ENCODE measurements at regions not wholly inside any gene's neighbourhood (a gene's known extent, or its start where the extent isn't known, plus 50 kb on each side); places are given as distances from the start of the nearest gene placed in this dataset.

DNA sequence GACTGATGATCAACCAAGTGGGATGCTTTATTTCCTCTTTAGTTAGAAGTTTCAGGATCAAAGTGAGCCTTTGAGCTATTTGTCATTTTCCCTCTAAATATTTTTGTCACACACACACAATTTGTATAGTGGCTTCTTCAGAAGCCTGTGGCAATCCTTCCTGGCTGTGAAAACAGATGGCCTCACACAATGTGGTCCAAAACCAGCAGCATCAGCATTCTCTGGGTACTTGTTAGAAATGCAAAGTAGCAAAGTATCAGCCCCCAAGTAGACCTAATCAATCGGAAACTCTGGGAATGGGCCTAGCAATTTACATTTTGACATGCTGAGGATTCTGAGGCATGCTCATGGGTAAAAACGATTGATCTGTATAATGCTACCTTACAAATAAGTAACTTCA lies 115.9 kb downstream of the PAX1 start:
- no peak for DNase-seq (ENCODE audit: low spot score)
- TF ChIP-seq HMGXB4 (CRISPR knock-in tag; IDR thresholded peaks at IDR 0.05) (no peak), ZNF263 (CRISPR knock-in tag; IDR thresholded peaks at IDR 0.05; ENCODE audit: low read depth) (no peak), ELF4 (CRISPR knock-in tag; IDR thresholded peaks at IDR 0.05; ENCODE audit: low read depth) (no peak), ETV6 (CRISPR knock-in tag; IDR thresholded peaks at IDR 0.05) (no peak), ZMAT4 (CRISPR knock-in tag; IDR thresholded peaks at IDR 0.05) (no peak)
- TF ChIP-seq, protein P1, sequence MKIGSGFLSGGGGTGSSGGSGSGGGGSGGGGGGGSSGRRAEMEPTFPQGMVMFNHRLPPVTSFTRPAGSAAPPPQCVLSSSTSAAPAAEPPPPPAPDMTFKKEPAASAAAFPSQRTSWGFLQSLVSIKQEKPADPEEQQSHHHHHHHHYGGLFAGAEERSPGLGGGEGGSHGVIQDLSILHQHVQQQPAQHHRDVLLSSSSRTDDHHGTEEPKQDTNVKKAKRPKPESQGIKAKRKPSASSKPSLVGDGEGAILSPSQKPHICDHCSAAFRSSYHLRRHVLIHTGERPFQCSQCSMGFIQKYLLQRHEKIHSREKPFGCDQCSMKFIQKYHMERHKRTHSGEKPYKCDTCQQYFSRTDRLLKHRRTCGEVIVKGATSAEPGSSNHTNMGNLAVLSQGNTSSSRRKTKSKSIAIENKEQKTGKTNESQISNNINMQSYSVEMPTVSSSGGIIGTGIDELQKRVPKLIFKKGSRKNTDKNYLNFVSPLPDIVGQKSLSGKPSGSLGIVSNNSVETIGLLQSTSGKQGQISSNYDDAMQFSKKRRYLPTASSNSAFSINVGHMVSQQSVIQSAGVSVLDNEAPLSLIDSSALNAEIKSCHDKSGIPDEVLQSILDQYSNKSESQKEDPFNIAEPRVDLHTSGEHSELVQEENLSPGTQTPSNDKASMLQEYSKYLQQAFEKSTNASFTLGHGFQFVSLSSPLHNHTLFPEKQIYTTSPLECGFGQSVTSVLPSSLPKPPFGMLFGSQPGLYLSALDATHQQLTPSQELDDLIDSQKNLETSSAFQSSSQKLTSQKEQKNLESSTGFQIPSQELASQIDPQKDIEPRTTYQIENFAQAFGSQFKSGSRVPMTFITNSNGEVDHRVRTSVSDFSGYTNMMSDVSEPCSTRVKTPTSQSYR (CRISPR knock-in tag; IDR thresholded peaks at IDR 0.05): no peak
- TF ChIP-seq, protein P2, sequence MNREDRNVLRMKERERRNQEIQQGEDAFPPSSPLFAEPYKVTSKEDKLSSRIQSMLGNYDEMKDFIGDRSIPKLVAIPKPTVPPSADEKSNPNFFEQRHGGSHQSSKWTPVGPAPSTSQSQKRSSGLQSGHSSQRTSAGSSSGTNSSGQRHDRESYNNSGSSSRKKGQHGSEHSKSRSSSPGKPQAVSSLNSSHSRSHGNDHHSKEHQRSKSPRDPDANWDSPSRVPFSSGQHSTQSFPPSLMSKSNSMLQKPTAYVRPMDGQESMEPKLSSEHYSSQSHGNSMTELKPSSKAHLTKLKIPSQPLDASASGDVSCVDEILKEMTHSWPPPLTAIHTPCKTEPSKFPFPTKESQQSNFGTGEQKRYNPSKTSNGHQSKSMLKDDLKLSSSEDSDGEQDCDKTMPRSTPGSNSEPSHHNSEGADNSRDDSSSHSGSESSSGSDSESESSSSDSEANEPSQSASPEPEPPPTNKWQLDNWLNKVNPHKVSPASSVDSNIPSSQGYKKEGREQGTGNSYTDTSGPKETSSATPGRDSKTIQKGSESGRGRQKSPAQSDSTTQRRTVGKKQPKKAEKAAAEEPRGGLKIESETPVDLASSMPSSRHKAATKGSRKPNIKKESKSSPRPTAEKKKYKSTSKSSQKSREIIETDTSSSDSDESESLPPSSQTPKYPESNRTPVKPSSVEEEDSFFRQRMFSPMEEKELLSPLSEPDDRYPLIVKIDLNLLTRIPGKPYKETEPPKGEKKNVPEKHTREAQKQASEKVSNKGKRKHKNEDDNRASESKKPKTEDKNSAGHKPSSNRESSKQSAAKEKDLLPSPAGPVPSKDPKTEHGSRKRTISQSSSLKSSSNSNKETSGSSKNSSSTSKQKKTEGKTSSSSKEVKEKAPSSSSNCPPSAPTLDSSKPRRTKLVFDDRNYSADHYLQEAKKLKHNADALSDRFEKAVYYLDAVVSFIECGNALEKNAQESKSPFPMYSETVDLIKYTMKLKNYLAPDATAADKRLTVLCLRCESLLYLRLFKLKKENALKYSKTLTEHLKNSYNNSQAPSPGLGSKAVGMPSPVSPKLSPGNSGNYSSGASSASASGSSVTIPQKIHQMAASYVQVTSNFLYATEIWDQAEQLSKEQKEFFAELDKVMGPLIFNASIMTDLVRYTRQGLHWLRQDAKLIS (CRISPR knock-in tag; IDR thresholded peaks at IDR 0.05; ENCODE audit: borderline replicate concordance): no peak
- CTCF ChIA-PET: interaction anchor here (1.8 kb wide), 1 partner anchor 12 kb away, joined by 11 read pairs; no protein-coding TSS in a partner anchor

DNA sequence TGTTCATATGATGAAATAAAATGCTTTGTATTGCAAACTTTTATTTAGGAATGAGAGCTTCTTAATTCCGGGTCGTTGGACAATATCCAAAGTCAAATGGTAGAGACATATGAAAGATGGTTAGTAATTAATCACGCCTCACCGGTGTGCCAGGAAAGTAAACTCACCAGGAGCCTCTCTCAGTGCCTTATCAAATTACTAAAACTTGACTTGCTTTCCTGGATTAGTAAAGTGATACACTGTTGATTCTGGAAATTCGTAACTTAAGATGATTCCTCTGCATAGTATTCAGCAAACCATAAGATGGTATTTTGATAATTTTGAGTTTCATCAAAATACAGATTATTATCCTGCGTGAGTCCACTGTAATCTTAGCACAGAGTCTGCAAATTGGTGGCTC lies 115.2 kb downstream of the PAX1 start:
- DNase-seq (ENCODE audit: low spot score) (no peak), ATAC-seq (no peak)
- H3K27me3 Mint-ChIP-seq (ENCODE audit: low read depth): no peaks in the 10 kb centered on the region
- no peak overlapping the region for H3K27ac Mint-ChIP-seq
- POLR2A ChIA-PET: no interaction called here
- H3K36me3 Mint-ChIP-seq: no peaks in the 10 kb centered on the region
- H3K4me1 Mint-ChIP-seq: peaks cover 21% of the 10 kb centered on the region
- no peaks in the 10 kb centered on the region for H3K9me3 Mint-ChIP-seq
- no peak overlapping the region for H3K4me3 Mint-ChIP-seq
- CTCF ChIA-PET: interaction anchor here (1.8 kb wide), 1 partner anchor 11 kb away, joined by 11 read pairs; no protein-coding TSS in a partner anchor
- TF ChIP-seq SOX15 (CRISPR knock-in tag; IDR thresholded peaks at IDR 0.05): no peak
- no peak for TF ChIP-seq FOXJ3 (CRISPR knock-in tag; IDR thresholded peaks at IDR 0.05; ENCODE audit: borderline replicate concordance)
- no peak for TF ChIP-seq OVOL2 (CRISPR knock-in tag; IDR thresholded peaks at IDR 0.05; ENCODE audit: borderline replicate concordance)
- TF ChIP-seq, protein P3, sequence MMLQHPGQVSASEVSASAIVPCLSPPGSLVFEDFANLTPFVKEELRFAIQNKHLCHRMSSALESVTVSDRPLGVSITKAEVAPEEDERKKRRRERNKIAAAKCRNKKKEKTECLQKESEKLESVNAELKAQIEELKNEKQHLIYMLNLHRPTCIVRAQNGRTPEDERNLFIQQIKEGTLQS (CRISPR knock-in tag; conservative IDR thresholded peaks at IDR 0.05): no peak
- no peak for TF ChIP-seq GRHL2 (CRISPR knock-in tag; IDR thresholded peaks at IDR 0.05; ENCODE audit: insufficient replicate concordance, severe bottlenecking)
- TF ChIP-seq, protein P1 (CRISPR knock-in tag; IDR thresholded peaks at IDR 0.05): no peak
- no peak for TF ChIP-seq ZSCAN18 (CRISPR knock-in tag; IDR thresholded peaks at IDR 0.05)
- TF ChIP-seq ESRRA (CRISPR knock-in tag; IDR thresholded peaks at IDR 0.05; ENCODE audit: borderline replicate concordance): no peak
- no peak for TF ChIP-seq E2F5 (CRISPR knock-in tag; IDR thresholded peaks at IDR 0.05)
- TF ChIP-seq PREB (CRISPR knock-in tag; IDR thresholded peaks at IDR 0.05; ENCODE audit: borderline replicate concordance): no peak
- no peak for TF ChIP-seq ELF4 (CRISPR knock-in tag; IDR thresholded peaks at IDR 0.05; ENCODE audit: low read depth)
- TF ChIP-seq PRRX2 (CRISPR knock-in tag; IDR thresholded peaks at IDR 0.05): no peak
- no peak for TF ChIP-seq ZMAT4 (CRISPR knock-in tag; IDR thresholded peaks at IDR 0.05)

More for the DNA sequence above, 115.9 kb downstream of the PAX1 start:
- no peaks in the 10 kb centered on the region for H3K9me3 Mint-ChIP-seq
- peak; percentile 70 for ATAC-seq
- no peaks in the 10 kb centered on the region for H3K27me3 Mint-ChIP-seq (ENCODE audit: low read depth)
- H3K27ac Mint-ChIP-seq: no peak overlapping the region
- no peaks in the 10 kb centered on the region for H3K36me3 Mint-ChIP-seq
- no peak overlapping the region for H3K4me3 Mint-ChIP-seq
- POLR2A ChIA-PET: no interaction called here
- H3K4me1 Mint-ChIP-seq: peaks cover 21% of the 10 kb centered on the region
